Esophagus mucosa (tissue), 1 donor: ENCODE measurements at regions not wholly inside any gene's neighbourhood (a gene's known extent, or its start where the extent isn't known, plus 50 kb on each side); places are given as distances from the start of the nearest gene placed in this dataset.
A peak's percentile ranks its signal among the peaks of the same experiment; 100 is the strongest.

Experiments
- ATAC-seq: fragments of 200-7000 bp; cut with Tn5 transposase; one replicate; pipeline ENCODE4 v1.9.1; 2020
- donor health status: DM: yes; HTN: yes; CAD: no.

- no peak for ATAC-seq
Observed at GRCh38 chr6:74166849-74167248, 470.8 kb downstream of the CD109 start.

DNA sequence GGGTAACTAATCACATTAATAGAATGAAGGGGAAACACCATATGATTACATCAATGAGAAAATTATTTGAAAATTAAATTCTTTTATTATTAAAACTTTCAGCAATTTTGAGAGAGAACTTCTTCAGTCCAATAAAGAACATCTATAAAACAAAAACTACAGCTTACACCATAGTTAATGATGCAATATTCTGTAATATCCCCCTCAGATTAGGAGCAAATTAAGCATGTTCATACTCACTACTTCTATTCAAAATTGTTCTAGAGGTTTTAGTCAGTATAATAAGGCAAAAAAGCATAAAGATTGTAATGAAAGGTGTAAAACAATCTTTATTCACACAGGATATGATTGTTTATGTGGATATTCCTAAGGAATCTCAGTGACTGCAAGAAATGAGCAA is 465.4 kb downstream of the CD109 start:
- no peak for ATAC-seq

DNA sequence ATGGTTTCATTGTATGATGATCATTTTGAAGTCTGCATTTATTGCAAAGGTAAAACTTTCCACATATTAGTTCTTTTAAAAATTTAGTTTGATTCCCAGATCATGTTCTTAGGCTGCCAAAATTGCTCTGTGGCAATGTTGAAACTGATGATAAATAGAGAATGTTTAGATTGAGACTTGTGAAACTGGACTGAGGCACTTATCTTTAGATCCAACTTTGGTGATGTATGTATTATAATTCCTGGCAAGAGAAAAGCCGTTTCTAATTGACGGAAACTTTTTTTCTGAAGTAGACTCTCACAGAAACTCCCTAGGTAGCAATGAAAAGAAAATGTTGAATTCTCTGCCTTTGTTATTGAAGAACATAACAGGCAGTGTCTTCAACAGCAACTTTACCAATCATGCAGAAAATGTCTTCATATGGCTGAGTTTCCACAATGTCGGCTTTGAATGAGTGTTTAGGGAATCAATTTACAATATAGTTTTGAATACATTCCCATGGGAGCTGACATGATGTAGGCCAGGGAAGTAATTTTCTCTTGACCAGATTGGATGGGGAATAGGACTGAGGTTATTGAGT is 456.2 kb downstream of the CD109 start:
- no peak for ATAC-seq

DNA sequence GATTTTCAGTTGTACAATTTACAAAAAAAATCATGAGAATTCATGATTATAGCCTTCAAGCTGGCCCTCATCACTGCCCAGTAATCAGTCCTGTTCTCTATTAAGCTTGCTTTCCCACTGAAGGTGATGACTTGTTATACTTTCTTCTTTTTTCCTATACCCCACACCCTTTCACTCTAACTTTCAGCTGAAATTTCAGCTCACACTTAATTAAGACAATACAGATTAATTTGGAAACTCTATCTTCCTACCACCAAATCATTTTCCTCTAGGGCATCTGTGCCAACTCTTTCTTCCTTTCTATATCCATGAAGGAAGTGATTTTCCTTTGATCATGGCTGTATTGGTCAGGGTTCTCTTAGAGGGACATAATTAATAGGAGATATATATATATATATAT is 449.9 kb downstream of the CD109 start:
- ATAC-seq: no peak

DNA sequence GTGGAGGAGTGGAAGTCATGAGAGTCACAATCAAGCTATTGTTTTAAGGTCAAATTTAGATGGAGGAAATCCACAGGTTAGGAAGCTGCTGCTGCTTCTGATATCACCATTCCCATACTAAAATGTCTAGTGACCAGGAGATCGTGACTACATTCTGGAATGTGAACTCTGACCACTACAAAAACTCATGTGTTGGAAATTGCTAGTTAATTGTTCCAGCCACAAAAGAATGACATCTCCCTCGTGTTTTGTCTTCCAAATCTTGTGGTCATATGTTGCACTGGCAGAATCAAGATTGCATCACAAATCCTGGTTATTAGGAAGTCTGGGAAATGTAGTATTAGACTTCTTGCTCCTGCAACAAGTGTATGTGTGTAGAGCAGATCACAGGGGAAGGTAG is 441.9 kb downstream of the CD109 start:
- ATAC-seq: no peak

DNA sequence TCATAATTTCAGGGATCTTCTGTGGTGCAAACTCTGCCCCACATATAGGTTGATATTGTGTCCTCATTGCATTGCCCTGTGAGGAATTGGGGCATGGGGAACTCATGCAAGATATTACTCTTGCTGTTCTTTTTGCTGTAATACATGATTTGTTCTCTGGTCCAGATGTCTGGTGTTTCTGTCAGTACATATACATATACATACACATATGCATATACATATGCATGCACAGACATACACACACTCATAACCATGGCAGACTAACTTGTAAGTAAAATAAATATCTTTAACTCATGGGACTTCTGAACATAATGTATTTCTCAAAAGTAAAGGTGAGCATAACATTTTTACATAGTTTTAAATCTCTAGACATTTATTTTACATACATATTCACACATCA is 438.3 kb downstream of the CD109 start:
- ATAC-seq: no peak

- ATAC-seq: no peak
Observed at GRCh38 chr6:74133073-74133472, 437.1 kb downstream of the CD109 start.

DNA sequence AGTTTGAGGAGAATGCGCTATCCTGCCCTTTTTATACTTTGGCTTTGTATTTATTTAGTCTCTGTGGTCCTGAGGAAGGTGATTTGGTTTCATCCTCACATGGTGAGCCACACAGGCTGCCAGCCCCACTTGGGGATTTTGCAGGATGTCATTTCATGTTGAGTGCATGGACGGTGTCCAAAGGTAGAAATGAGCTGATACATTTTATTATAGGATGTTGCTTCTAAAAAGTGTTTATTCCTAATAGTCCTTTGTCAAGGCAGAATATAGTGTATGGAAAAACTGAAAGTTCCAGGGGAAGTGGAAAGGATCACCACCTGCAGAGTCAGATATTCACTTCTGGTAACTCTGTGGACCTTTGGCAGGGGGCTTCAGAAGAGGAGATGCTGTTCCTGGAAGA is 434.6 kb downstream of the CD109 start:
- ATAC-seq: no peak

- ATAC-seq: no peak
Observed at GRCh38 chr6:74128536-74128935, 432.5 kb downstream of the CD109 start.

DNA sequence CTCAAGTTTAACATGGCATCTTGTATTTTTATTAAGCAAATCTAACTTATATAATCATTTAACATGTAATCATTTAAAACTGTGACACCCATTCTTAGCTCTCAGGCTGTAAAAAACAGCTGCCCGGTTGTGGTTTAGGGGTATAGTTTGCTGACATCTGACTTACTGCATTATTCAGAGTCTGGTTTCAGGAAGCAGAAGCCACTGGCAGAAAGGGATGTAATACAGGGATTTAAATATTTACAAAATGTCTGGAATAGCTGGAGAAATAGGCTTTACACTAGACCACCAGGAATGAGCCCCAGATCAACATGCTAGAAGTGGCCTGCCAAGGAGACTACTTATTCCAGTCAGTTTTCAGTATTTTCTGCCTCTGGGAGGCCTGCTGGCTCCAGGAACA is 421.1 kb downstream of the CD109 start:
- ATAC-seq: no peak

GRCh38 chr6:74115674-74116073 is 419.7 kb downstream of the CD109 start:
- no peak for ATAC-seq

- ATAC-seq: no peak
Observed at GRCh38 chr6:74114428-74114827, 418.4 kb downstream of the CD109 start.

DNA sequence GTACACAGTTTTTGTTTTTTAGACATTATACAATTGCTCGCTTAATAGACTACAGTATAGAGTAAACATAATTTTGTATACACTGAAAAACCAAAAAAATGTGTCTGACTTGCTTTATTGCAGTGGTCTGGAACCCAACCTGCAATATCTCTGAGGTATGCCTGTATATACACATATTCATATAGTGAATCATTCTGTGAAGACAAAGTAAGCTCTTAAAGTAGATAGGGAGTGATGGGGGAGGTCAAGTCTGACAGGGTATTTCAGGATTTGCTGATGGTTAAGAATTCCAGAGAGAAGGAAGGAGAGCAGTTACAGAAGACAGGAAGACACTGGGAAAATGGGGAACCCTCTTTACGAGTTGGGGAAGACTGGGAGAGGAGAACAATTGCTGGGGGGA is 417.9 kb downstream of the CD109 start:
- no peak for ATAC-seq

- ATAC-seq: no peak
Observed at GRCh38 chr6:74103417-74103816, 407.4 kb downstream of the CD109 start.

GRCh38 chr6:74100719-74101287 is 404.8 kb downstream of the CD109 start:
- ATAC-seq: no peak

DNA sequence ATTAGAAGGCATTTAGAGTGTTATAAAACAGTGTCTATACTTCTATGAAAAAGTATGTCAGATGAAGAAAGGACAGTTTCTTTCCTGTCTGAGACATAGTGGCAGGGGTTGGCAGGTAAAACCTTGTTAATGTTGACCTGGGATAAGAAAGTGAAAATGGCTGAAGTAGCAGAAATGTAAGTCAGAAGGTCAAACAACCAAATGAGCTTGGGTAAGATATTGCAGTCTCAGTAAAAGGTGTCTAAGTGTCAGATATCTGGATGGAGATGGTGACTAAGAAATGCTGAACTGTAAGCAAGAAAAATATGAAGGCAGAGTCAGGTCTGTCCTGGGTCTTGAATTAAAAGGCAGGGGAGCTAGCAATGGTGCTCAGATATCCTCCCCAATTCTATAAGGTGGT is 400.3 kb downstream of the CD109 start:
- no peak for ATAC-seq

DNA sequence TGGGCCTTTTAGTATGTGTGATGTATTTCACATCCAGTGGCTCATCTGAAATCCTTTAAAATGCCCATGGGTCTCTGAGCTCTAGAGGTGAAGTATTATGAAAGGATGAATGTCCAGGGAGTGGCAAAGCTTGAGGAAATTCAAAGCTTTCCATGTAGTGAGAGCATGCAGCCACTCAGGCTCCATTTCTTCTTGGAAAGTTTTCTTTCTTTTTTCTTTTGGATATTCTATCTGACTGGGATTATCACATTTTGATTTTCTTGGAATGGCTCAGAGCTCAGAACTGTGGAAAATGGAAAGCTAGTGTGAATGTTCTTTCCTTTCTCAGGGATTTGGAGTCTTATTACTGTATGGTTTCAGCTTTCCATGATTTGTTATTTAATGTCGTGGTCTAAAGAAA is 397.4 kb downstream of the CD109 start:
- no peak for ATAC-seq

DNA sequence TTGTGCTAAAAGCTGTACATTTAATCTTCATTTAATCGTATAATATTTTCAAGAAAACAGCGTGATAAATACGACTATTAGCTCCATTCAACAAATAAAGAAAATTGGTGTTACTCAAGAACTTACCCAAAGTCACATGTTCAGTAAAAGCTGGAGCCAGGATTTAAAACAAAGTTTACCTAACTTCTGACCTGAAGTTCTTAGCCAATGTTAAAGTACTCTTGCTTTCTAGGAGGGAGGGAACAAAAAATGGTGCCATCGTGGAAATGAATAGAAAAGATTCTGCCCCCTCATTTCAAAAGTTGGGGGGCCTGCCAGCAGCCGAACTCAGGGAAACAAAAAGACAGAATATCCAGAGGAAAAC is 395.8 kb downstream of the CD109 start:
- ATAC-seq: no peak

GRCh38 chr6:74091136-74091793 is 395.3 kb downstream of the CD109 start:
- ATAC-seq: peak; percentile 49

GRCh38 chr6:74087899-74088298 is 391.9 kb downstream of the CD109 start:
- ATAC-seq: no peak

GRCh38 chr6:74075896-74076295 is 379.9 kb downstream of the CD109 start:
- ATAC-seq: no peak

- ATAC-seq: peak; percentile 77
Observed at GRCh38 chr6:74075323-74075722, 379.3 kb downstream of the CD109 start.

DNA sequence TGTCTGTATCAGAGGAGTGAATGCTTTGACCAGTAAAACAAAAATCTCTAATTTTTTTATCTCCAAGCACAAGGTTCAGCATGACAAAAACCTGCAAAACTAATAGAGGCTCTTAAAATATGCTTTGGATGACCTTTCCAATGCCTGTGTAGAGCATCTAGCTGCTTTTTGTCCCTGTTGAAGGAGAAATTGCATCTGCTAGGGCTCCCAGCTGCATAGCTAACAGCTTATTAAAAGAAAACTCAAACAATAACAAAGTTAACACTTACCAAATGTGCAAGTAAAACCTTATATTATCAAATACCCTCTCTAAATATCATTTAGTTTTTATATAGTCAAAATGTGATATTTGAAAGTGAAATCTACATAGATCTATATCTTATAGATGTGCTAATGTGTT is 378.6 kb downstream of the CD109 start:
- ATAC-seq: no peak

DNA sequence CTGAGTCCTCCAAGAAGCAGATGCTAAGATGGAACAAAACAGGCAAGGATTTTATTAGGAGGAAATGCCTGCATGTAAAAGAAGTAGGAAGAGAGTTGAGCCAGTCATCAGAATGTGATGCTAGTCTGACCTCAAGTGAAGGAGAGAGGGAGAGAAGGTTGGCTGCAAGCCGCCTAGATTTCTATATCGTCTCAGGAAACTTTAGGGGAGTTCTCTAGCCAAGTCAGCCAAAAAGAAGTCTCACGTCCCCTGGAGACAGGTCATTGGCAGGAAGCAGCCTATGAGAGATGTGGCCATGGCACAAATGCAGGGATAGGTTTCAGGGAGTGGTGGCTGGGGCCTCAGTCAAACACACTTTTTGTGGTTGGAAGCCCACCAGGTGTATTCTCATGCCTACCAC is 378.0 kb downstream of the CD109 start:
- ATAC-seq: no peak

DNA sequence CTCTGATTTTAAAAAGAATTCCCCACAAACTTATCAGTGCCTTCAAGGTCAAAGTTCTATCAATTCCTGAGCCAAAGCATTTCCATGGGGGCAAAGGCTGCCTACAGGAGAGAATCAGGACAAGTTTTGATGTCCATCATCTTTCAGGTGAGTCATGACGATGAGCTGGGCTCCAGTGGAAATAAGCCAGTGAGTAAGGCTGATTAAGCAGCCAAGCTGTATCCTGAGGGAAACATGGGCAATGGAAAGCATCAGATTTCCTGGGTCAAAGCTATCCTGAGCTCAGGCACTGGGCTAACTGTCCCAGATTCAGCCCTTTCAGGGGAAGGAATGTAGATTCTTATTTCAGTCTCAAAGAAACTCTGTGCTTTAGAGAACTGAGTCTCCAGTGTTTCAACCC is 377.4 kb downstream of the CD109 start:
- no peak for ATAC-seq
